ENCODE measurements at regions not wholly inside any gene's neighbourhood (a gene's known extent, or its start where the extent isn't known, plus 50 kb on each side); places are given as distances from the start of the nearest gene placed in this dataset.

GRCh38 chr2:235390108-235390815 lies 103.6 kb upstream of the AGAP1 start (continued):
- TF ChIP-seq, protein P1, sequence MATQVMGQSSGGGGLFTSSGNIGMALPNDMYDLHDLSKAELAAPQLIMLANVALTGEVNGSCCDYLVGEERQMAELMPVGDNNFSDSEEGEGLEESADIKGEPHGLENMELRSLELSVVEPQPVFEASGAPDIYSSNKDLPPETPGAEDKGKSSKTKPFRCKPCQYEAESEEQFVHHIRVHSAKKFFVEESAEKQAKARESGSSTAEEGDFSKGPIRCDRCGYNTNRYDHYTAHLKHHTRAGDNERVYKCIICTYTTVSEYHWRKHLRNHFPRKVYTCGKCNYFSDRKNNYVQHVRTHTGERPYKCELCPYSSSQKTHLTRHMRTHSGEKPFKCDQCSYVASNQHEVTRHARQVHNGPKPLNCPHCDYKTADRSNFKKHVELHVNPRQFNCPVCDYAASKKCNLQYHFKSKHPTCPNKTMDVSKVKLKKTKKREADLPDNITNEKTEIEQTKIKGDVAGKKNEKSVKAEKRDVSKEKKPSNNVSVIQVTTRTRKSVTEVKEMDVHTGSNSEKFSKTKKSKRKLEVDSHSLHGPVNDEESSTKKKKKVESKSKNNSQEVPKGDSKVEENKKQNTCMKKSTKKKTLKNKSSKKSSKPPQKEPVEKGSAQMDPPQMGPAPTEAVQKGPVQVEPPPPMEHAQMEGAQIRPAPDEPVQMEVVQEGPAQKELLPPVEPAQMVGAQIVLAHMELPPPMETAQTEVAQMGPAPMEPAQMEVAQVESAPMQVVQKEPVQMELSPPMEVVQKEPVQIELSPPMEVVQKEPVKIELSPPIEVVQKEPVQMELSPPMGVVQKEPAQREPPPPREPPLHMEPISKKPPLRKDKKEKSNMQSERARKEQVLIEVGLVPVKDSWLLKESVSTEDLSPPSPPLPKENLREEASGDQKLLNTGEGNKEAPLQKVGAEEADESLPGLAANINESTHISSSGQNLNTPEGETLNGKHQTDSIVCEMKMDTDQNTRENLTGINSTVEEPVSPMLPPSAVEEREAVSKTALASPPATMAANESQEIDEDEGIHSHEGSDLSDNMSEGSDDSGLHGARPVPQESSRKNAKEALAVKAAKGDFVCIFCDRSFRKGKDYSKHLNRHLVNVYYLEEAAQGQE (IDR thresholded peaks at IDR 0.05; ENCODE audit: unreplicated experiment), result no peak

DNA sequence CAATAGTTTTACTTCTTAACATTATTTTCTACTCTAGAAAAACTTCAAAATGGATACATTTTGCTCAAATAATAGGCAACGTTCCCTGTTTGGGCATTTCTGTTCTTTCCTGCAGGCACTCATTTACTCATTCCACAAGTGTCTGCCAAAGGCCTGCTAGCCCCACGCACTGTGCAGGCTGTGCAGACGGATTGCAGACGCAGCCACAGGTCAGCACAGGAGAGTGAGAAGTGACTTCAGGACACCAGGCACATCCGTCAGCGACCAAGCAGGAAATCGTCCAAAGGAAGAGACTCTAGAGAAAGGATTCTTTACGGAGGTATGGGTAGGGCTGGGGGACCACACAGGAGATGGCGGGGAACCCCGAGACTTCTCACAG lies 103.0 kb upstream of the AGAP1 start:
- Mint-ChIP-seq H3K9me3 (peaks cover 2% of the 10 kb centered on the region; the same call in 1 of the 3 replicates), H3K36me3 (ENCODE audit: low read depth) (no peaks in the 10 kb centered on the region), H3K27me3 (ENCODE audit: insufficient read depth, low read depth, poor library complexity) (no peaks in the 10 kb centered on the region), H3K4me3 (no peak overlapping the region), H3K27ac (no peak overlapping the region), H3K4me1 (no peaks in the 10 kb centered on the region)
- H3K79me2 ChIP-seq (replicated peaks; ENCODE audit: insufficient read depth), result no peaks in the 10 kb centered on the region
- H3K36me3 ChIP-seq (ENCODE audit: insufficient read depth), result no peaks in the 10 kb centered on the region
- H3K27ac ChIP-seq (ENCODE audit: low read depth), result no peak overlapping the region
- no peaks in the 10 kb centered on the region for H3K4me1 ChIP-seq (ENCODE audit: insufficient read depth)
- peaks cover 5% of the 10 kb centered on the region; the same call in 1 of the 2 replicates for H3K9me2 ChIP-seq (ENCODE audit: insufficient read depth)
- H3K4me3 ChIP-seq, result no peak overlapping the region
- DNase-seq (ENCODE audit: low spot score) (no peak), ATAC-seq (no peak)
- H3F3A ChIP-seq (replicated peaks; ENCODE audit: low read depth), result no peaks in the 10 kb centered on the region
- no peak overlapping the region for H3K4me2 ChIP-seq
- H4K20me1 ChIP-seq (replicated peaks; ENCODE audit: insufficient read depth), result no peaks in the 10 kb centered on the region
- H3K27me3 ChIP-seq (ENCODE audit: insufficient read depth), result no peaks in the 10 kb centered on the region
- no peak overlapping the region for H2AFZ ChIP-seq
- TF ChIP-seq, protein P2, sequence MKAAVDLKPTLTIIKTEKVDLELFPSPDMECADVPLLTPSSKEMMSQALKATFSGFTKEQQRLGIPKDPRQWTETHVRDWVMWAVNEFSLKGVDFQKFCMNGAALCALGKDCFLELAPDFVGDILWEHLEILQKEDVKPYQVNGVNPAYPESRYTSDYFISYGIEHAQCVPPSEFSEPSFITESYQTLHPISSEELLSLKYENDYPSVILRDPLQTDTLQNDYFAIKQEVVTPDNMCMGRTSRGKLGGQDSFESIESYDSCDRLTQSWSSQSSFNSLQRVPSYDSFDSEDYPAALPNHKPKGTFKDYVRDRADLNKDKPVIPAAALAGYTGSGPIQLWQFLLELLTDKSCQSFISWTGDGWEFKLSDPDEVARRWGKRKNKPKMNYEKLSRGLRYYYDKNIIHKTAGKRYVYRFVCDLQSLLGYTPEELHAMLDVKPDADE (IDR thresholded peaks at IDR 0.05), result no peak
- TF ChIP-seq POLR2AphosphoS5 (IDR thresholded peaks at IDR 0.05; ENCODE audit: low read depth) (no peak), EZH2 (IDR thresholded peaks at IDR 0.05; ENCODE audit: low read depth, unreplicated experiment) (no peak), EZH2phosphoT487 (IDR thresholded peaks at IDR 0.05; ENCODE audit: unreplicated experiment) (no peak), JUNB (IDR thresholded peaks at IDR 0.05; ENCODE audit: unreplicated experiment) (no peak), NANOG (IDR thresholded peaks at IDR 0.05; ENCODE audit: borderline replicate concordance) (no peak), CREB1 (CRISPR knock-in tag; IDR thresholded peaks at IDR 0.05; ENCODE audit: low read depth) (no peak), ZNF114 (CRISPR knock-in tag; IDR thresholded peaks at IDR 0.05) (no peak), ZNF331 (CRISPR knock-in tag; IDR thresholded peaks at IDR 0.05; ENCODE audit: low read depth) (no peak)
- TF ChIP-seq, protein P3, sequence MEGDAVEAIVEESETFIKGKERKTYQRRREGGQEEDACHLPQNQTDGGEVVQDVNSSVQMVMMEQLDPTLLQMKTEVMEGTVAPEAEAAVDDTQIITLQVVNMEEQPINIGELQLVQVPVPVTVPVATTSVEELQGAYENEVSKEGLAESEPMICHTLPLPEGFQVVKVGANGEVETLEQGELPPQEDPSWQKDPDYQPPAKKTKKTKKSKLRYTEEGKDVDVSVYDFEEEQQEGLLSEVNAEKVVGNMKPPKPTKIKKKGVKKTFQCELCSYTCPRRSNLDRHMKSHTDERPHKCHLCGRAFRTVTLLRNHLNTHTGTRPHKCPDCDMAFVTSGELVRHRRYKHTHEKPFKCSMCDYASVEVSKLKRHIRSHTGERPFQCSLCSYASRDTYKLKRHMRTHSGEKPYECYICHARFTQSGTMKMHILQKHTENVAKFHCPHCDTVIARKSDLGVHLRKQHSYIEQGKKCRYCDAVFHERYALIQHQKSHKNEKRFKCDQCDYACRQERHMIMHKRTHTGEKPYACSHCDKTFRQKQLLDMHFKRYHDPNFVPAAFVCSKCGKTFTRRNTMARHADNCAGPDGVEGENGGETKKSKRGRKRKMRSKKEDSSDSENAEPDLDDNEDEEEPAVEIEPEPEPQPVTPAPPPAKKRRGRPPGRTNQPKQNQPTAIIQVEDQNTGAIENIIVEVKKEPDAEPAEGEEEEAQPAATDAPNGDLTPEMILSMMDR (conservative IDR thresholded peaks at IDR 0.05; ENCODE audit: low read depth in 2 of 2), result no peak
- TF ChIP-seq, protein P4, sequence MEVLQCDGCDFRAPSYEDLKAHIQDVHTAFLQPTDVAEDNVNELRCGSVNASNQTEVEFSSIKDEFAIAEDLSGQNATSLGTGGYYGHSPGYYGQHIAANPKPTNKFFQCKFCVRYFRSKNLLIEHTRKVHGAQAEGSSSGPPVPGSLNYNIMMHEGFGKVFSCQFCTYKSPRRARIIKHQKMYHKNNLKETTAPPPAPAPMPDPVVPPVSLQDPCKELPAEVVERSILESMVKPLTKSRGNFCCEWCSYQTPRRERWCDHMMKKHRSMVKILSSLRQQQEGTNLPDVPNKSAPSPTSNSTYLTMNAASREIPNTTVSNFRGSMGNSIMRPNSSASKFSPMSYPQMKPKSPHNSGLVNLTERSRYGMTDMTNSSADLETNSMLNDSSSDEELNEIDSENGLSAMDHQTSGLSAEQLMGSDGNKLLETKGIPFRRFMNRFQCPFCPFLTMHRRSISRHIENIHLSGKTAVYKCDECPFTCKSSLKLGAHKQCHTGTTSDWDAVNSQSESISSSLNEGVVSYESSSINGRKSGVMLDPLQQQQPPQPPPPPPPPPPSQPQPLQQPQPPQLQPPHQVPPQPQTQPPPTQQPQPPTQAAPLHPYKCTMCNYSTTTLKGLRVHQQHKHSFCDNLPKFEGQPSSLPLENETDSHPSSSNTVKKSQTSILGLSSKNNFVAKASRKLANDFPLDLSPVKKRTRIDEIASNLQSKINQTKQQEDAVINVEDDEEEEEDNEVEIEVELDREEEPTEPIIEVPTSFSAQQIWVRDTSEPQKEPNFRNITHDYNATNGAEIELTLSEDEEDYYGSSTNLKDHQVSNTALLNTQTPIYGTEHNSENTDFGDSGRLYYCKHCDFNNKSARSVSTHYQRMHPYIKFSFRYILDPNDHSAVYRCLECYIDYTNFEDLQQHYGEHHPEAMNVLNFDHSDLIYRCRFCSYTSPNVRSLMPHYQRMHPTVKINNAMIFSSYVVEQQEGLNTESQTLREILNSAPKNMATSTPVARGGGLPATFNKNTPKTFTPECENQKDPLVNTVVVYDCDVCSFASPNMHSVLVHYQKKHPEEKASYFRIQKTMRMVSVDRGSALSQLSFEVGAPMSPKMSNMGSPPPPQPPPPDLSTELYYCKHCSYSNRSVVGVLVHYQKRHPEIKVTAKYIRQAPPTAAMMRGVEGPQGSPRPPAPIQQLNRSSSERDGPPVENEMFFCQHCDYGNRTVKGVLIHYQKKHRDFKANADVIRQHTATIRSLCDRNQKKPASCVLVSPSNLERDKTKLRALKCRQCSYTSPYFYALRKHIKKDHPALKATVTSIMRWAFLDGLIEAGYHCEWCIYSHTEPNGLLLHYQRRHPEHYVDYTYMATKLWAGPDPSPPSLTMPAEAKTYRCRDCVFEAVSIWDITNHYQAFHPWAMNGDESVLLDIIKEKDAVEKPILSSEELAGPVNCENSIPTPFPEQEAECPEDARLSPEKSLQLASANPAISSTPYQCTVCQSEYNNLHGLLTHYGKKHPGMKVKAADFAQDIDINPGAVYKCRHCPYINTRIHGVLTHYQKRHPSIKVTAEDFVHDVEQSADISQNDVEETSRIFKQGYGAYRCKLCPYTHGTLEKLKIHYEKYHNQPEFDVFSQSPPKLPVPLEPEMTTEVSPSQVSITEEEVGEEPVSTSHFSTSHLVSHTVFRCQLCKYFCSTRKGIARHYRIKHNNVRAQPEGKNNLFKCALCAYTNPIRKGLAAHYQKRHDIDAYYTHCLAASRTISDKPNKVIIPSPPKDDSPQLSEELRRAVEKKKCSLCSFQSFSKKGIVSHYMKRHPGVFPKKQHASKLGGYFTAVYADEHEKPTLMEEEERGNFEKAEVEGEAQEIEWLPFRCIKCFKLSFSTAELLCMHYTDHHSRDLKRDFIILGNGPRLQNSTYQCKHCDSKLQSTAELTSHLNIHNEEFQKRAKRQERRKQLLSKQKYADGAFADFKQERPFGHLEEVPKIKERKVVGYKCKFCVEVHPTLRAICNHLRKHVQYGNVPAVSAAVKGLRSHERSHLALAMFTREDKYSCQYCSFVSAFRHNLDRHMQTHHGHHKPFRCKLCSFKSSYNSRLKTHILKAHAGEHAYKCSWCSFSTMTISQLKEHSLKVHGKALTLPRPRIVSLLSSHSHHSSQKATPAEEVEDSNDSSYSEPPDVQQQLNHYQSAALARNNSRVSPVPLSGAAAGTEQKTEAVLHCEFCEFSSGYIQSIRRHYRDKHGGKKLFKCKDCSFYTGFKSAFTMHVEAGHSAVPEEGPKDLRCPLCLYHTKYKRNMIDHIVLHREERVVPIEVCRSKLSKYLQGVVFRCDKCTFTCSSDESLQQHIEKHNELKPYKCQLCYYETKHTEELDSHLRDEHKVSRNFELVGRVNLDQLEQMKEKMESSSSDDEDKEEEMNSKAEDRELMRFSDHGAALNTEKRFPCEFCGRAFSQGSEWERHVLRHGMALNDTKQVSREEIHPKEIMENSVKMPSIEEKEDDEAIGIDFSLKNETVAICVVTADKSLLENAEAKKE (CRISPR knock-in tag; IDR thresholded peaks at IDR 0.05), result no peak

Measured in GM23338 (cell line).